GM12878 (cell line): ENCODE measurements at regions not wholly inside any gene's neighbourhood (a gene's known extent, or its start where the extent isn't known, plus 50 kb on each side); places are given as distances from the start of the nearest gene placed in this dataset.

ENCODE experiments used
- ATAC-seq: fragments of 200-7000 bp; cut with Tn5 transposase; 3 replicates; pipeline ENCODE4 v1.9.1; 2020; ENCODE audit warnings: mild to moderate bottlenecking, moderate library complexity
- BruUV-seq: library from RNA; stranded (reverse); fragments of 400-500 nt; replicated peaks from 2 replicates; lab custom pipeline; 2021; lab: Mats Ljungman, UMichigan
- CTCF ChIA-PET: fragments of 300-600 bp; sonication (Branson Sonifier 250); formaldehyde crosslinking; extraction: SDS; loops from one replicate; lab custom pipeline; 2021; ENCODE audit warnings: inconsistent platforms; lab: Yijun Ruan, JAX
- POLR2A ChIA-PET: fragments of 350-600 bp; formaldehyde crosslinking; extraction: SDS; loops from one replicate; lab custom pipeline; 2021; ENCODE audit warnings: inconsistent platforms; lab: Charles Lee
- RAD21 ChIA-PET: fragments of 300-600 bp; sonication (Branson Sonifier 250); formaldehyde crosslinking; loops from one replicate; lab custom pipeline; 2023; ENCODE audit warnings: antibody characterized with exemption; ENCODE audit not compliant: unreplicated experiment; lab: Charles Lee
- SMC1A ChIA-PET: fragments of 300-600 bp; sonication (Branson Sonifier 250); formaldehyde crosslinking; loops from one replicate; lab custom pipeline; 2023; ENCODE audit not compliant: unreplicated experiment, uncharacterized antibody; lab: Charles Lee
- DNase-seq: peaks from one replicate; pipeline ENCODE4 v3.0.0-alpha.2; 2011; ENCODE audit warnings: low read depth, low spot score
- FAIRE-seq: peaks from 3 replicates; lab custom pipeline; 2011; peaks lifted over from hg19 to GRCh38; lab: Jason Lieb, UNC
- H2AFZ ChIP-seq: 2 replicates; pipeline ENCODE4 v1.6.0; 2011; ENCODE audit warnings: low read depth, low read length, control low read depth; ENCODE audit not compliant: control insufficient read depth
- H3K27ac ChIP-seq: 2 replicates; pipeline ENCODE4 v1.5.1; 2011; ENCODE audit warnings: control low read depth; ENCODE audit not compliant: control insufficient read depth, insufficient read depth
- H3K27me3 ChIP-seq, 2 experiments: replicated peaks in 1 of 2; 2 replicates each; pipeline versions ENCODE4 v1.6.0 to v1.6.1; 2011; ENCODE audit warnings: low read length in 1 of 2; ENCODE audit not compliant: control insufficient read depth in 2 of 2, insufficient read depth in 2 of 2
- H3K36me3 ChIP-seq, 2 experiments: 2 replicates each; pipeline ENCODE4 v1.5.1; 2011; ENCODE audit warnings: low read length in 1 of 2; ENCODE audit not compliant: control insufficient read depth in 2 of 2, insufficient read depth in 2 of 2
- H3K4me1 ChIP-seq: 2 replicates; pipeline ENCODE4 v1.6.1; 2011; ENCODE audit warnings: mild to moderate bottlenecking, low read length, moderate library complexity, mixed read lengths; ENCODE audit not compliant: control insufficient read depth, insufficient read depth
- H3K4me2 ChIP-seq: 2 replicates; pipeline ENCODE4 v1.6.0; 2011; ENCODE audit warnings: control low read depth; ENCODE audit not compliant: control insufficient read depth, insufficient read depth
- H3K4me3 ChIP-seq: fragments of 200-600 bp; sonication (generic); 2 replicates; pipeline ENCODE4 v1.5.1; 2016
- H3K79me2 ChIP-seq: 2 replicates; pipeline ENCODE4 v1.6.0; 2011; ENCODE audit warnings: low read length; ENCODE audit not compliant: control insufficient read depth, insufficient read depth
- H3K9ac ChIP-seq: 2 replicates; pipeline ENCODE4 v1.8.0; 2011; ENCODE audit warnings: low read length, control low read depth, mixed read lengths; ENCODE audit not compliant: control insufficient read depth, insufficient read depth
- H3K9me3 ChIP-seq: replicated peaks from 3 replicates; pipeline ENCODE4 v1.5.1; 2011; ENCODE audit warnings: mild to moderate bottlenecking, low read length; ENCODE audit not compliant: control insufficient read depth, insufficient read depth
- H4K20me1 ChIP-seq: 2 replicates; pipeline ENCODE4 v1.6.0; 2011; ENCODE audit not compliant: control insufficient read depth, insufficient read depth
- EGR1 ChIP-seq, 2 experiments: IDR thresholded peaks; 1 replicate in 1 of 2; 2 replicates in 1 of 2; pipeline ENCODE4 v1.6.1; 2011 to 2012; ENCODE audit warnings: low read depth in 2 of 2, low read length in 2 of 2, borderline replicate concordance in 1 of 2, mild to moderate bottlenecking in 1 of 2, moderate library complexity in 1 of 2
- EZH2 ChIP-seq: IDR thresholded peaks from 2 replicates; pipeline ENCODE4 v1.6.1; 2012; ENCODE audit warnings: low read depth, mild to moderate bottlenecking, control low read depth, inconsistent platforms, low read length, borderline replicate concordance; ENCODE audit not compliant: control insufficient read depth
- HCFC1 ChIP-seq: fragments of 150-350 bp; IDR thresholded peaks from 2 replicates; pipeline ENCODE4 v1.6.1; 2014; ENCODE audit warnings: low read length
- MLLT1 ChIP-seq: fragments of 450-650 bp; IDR thresholded peaks from 2 replicates; pipeline ENCODE4 v1.6.1; 2016; ENCODE audit warnings: mild to moderate bottlenecking
- MYB ChIP-seq: fragments of 150-350 bp; IDR thresholded peaks from 2 replicates; pipeline ENCODE4 v1.6.1; 2014; ENCODE audit warnings: mild to moderate bottlenecking, low read depth, low read length, borderline replicate concordance
- NBN ChIP-seq: fragments of 450-650 bp; IDR thresholded peaks from 2 replicates; pipeline ENCODE4 v1.6.1; 2016
- RAD21 ChIP-seq: IDR thresholded peaks from 2 replicates; pipeline ENCODE4 v1.6.1; 2011; ENCODE audit warnings: mild to moderate bottlenecking, low read depth, low read length, moderate library complexity; ENCODE audit not compliant: insufficient read depth
- SP1 ChIP-seq: IDR thresholded peaks from one replicate; pipeline ENCODE4 v1.6.1; 2011; ENCODE audit warnings: low read depth, low read length
- STAT1 ChIP-seq: fragments of 450-650 bp; conservative IDR thresholded peaks from 2 replicates; pipeline ENCODE4 v1.6.1; 2014; ENCODE audit warnings: antibody characterized with exemption, mild to moderate bottlenecking
- ZNF274 ChIP-seq: IDR thresholded peaks from one replicate; pipeline ENCODE4 v1.8.0; 2011; ENCODE audit not compliant: insufficient read length, insufficient read depth
- WGBS: methylation state at CpG from one replicate; pipeline ENCODE4 v1.1.6; 2016; ENCODE audit warnings: low lambda C conversion rate; ENCODE audit not compliant: insufficient replicate concordance, insufficient coverage; ENCODE audit errors: missing lambda C conversion rate; 5-methylcytosine and 5-hydroxymethylcytosine counted together
- in situ Hi-C: fragments of 300-500 bp; cut with MboI; formaldehyde crosslinking; loops from 9 replicates; pipeline ENCODE4 v1.14.3; 2018; ENCODE audit warnings: mixed read lengths
- intact Hi-C: fragments of 100-400 bp; cut with micrococcal nuclease; formaldehyde crosslinking; loops from one replicate; pipeline ENCODE4 v1.14.2; 2022; ENCODE audit not compliant: unreplicated experiment
- TF ChIP-seq, protein P1 (sequence below): fragments of 450-650 bp; IDR thresholded peaks from 2 replicates; pipeline ENCODE4 v1.6.1; 2017; ENCODE audit warnings: mild to moderate bottlenecking

DNA sequence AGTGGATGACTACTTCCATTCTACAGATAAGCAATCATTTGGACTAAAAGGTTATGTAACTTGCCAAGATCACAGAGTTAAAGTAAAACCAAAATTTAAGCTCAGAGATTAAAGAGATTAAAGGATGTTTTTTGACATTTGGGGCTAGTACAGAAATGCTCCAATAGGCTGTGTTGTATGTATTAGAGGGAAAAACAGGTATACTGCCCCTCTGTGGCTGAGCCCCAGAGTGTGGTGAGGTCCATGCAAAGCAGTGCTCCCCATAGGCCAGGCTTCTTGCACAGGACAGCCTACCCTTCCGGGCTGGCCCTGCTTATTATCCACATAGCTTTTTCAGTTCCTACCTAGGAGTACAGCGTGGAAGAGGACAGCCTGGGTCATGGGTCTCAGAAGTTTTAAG is 322.8 kb downstream of the POM121L12 start:
- RAD21 ChIA-PET: no interaction called here
- Histone ChIP-seq H4K20me1 (no peaks in the 10 kb centered on the region), H3K27ac (no peak overlapping the region), H3K36me3 (no peaks in the 10 kb centered on the region), H3K79me2 (no peaks in the 10 kb centered on the region), H3K27me3 (no peaks in the 10 kb centered on the region), H3K4me3 (no peak overlapping the region), H2AFZ (no peak overlapping the region), H3K9ac (no peak overlapping the region), H3K4me1 (no peaks in the 10 kb centered on the region), H3K9me3 (no peaks in the 10 kb centered on the region), H3K4me2 (no peak overlapping the region)
- POLR2A ChIA-PET: no interaction called here
- no peak for TF ChIP-seq STAT1
- TF ChIP-seq SP1: no peak
- no peak for TF ChIP-seq EZH2
- TF ChIP-seq MYB: no peak
- no peak for TF ChIP-seq MLLT1
- in situ Hi-C loops (no loop called here), intact Hi-C loops (no loop called here)
- CTCF ChIA-PET: no interaction called here
- FAIRE-seq: no peak
- 0% methylated on average over 2 of the region's 2 CpGs for WGBS
- no peak for ATAC-seq
- DNase-seq: no peak
- SMC1A ChIA-PET: no interaction called here
- no TSS peak for BruUV-seq

DNA sequence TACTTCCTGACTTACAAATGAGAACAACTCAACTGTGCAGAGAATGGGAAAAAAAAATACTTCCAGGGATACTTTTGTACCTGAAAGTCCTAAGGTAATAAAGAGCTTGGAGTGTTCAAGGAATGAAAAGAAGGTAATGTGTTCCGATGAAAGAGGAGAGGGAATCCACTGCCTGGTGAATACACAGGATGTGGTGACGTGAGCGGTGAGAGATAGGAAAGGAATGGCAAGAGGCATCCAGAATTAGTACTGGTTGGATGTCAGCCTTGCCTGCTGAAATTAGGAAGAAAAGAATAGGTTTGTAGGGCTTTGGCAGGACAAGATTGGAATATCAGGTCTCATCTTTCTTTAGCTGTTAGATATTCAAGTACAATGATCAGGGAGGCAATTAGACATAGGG is 347.7 kb downstream of the POM121L12 start:
- 27% methylated on average over 3 of the region's 3 CpGs for WGBS
- ATAC-seq: no peak
- TF ChIP-seq RAD21 (no peak), SP1 (no peak), EGR1 (IDR thresholded peaks at IDR 0.05; ENCODE audit: borderline replicate concordance in 1 of 2, low read depth in 2 of 2, low read length in 2 of 2) (no peak), NBN (no peak), HCFC1 (no peak), ZNF274 (no peak)
- TF ChIP-seq, protein P1, sequence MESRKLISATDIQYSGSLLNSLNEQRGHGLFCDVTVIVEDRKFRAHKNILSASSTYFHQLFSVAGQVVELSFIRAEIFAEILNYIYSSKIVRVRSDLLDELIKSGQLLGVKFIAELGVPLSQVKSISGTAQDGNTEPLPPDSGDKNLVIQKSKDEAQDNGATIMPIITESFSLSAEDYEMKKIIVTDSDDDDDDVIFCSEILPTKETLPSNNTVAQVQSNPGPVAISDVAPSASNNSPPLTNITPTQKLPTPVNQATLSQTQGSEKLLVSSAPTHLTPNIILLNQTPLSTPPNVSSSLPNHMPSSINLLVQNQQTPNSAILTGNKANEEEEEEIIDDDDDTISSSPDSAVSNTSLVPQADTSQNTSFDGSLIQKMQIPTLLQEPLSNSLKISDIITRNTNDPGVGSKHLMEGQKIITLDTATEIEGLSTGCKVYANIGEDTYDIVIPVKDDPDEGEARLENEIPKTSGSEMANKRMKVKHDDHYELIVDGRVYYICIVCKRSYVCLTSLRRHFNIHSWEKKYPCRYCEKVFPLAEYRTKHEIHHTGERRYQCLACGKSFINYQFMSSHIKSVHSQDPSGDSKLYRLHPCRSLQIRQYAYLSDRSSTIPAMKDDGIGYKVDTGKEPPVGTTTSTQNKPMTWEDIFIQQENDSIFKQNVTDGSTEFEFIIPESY: no peak
- no TSS peak for BruUV-seq
- H4K20me1 ChIP-seq: no peaks in the 10 kb centered on the region
- no peak for DNase-seq
- in situ Hi-C loops: no loop called here
- no peak overlapping the region for H3K4me3 ChIP-seq
- no peak for FAIRE-seq
- SMC1A ChIA-PET: no interaction called here
- intact Hi-C loops: no loop called here
- RAD21 ChIA-PET: no interaction called here
- H3K9me3 ChIP-seq: no peaks in the 10 kb centered on the region
- no peaks in the 10 kb centered on the region for H3K36me3 ChIP-seq
- no peak overlapping the region for H3K27ac ChIP-seq
- H3K4me2 ChIP-seq: no peak overlapping the region
- no peaks in the 10 kb centered on the region for H3K27me3 ChIP-seq
- no peaks in the 10 kb centered on the region for H3K4me1 ChIP-seq
- no peak overlapping the region for H3K9ac ChIP-seq
- CTCF ChIA-PET: interaction anchor here (1.1 kb wide), 1 partner anchor 39 kb away, joined by 3 read pairs; no protein-coding TSS in a partner anchor
- no peak overlapping the region for H2AFZ ChIP-seq
- POLR2A ChIA-PET: no interaction called here
- no peaks in the 10 kb centered on the region for H3K79me2 ChIP-seq
